NCI-H2029 treated with DMSO at 0.1 percent for 48 hours (cell line): ENCODE measurements at regions not wholly inside any gene's neighbourhood (a gene's known extent, or its start where the extent isn't known, plus 50 kb on each side); places are given as distances from the start of the nearest gene placed in this dataset.

ENCODE experiments used
- DNase-seq: peaks from one replicate; lab custom pipeline; 2025; lab: John Stamatoyannopoulos, UW

DNA sequence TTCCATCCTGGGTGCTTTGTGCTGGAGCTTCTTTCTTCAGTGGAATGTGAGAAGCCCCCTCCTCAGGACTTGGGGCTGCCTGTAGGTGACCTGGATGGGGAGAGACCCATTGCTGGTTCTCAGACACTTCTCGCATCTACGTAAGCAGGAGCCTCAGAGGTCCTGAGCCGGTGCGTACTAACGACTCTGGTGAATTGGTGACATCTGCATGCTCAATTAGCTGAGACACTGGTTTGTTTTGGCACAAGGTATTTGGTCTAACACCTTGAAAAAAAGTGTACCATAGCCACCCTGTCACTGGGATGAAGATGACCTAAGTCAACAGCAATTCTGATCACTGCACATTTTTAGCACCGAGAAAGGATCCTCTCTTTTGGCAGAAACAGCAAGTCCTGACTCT is 57.7 kb downstream of the LRRC30 start:
- no peak for DNase-seq

DNA sequence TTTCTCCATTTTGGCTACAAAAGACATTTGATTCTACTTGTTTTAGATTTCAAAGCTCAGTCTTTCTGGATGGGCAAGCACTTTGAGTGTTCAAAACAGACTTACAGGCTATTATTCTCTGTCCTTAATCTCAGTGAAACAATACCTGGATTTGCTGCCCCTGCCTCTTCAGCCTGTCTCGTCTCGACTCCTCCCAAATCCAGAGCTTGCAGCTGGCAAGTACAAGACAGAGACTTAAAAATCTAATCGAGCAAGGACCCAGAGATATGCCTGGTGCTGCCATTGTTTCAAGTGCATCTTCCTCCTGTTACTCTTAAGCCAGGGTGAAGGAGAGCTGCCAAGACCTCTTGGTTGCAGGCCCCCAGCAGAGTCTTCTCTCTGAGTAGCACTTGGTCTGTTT is 59.2 kb downstream of the LRRC30 start:
- DNase-seq = no peak

DNA sequence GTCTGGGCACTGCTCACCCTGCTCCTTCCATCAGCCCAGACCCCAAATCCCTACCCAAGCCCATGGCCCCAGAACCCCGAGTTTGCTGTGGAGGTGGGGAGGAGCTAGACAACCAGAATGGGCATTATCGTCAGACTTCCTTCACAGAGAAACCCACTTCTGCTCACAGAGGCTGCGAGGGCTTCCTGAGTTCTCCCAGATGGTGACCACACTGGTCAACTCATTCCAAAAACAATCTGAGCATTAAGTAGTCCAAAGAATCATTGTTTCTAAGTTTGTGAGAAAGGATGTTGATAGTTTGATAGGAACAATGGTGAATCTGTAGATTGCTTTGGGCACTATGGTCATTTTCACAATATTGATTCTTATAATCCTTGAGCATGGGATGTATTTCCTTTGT is 60.2 kb downstream of the LRRC30 start:
- no peak for DNase-seq

DNA sequence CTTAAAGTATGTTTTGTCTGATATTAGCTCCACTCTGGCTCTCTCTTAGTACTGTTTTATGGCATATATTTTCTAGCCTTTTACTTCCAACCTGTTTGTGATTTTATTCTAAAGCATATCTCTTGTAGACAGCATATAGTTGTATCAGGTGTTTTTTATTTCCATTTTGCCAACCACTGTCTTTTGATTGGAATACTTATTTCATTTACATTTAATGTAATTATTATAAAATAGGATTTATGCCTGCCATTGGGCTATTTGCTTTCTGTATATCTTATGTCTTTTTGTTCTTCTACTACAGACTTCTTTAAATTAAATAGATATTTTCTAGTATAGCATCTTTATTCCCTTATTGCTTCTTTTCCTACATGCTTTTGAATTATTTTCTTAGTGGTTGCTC is 67.3 kb downstream of the LRRC30 start:
- no peak for DNase-seq

DNA sequence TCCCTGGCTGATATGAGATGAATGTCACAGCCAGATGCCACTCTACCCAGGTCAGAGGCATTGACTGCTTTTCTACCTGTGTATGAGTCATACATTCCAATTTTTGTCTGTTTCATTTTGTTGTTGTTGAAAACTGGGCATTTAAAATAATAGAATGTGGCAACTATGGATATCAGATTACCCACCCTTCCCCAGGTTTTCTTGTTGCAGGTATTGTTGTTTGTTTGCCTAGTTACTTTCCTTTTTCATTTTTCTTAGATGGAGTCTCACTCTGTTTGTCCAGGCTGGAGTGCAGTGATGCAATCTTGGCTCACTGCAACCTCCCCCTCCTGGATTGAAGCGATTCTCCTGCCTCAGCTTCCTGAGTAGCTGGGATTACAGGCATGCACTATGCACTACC is 70.2 kb downstream of the LRRC30 start:
- DNase-seq = peak; percentile 9

DNA sequence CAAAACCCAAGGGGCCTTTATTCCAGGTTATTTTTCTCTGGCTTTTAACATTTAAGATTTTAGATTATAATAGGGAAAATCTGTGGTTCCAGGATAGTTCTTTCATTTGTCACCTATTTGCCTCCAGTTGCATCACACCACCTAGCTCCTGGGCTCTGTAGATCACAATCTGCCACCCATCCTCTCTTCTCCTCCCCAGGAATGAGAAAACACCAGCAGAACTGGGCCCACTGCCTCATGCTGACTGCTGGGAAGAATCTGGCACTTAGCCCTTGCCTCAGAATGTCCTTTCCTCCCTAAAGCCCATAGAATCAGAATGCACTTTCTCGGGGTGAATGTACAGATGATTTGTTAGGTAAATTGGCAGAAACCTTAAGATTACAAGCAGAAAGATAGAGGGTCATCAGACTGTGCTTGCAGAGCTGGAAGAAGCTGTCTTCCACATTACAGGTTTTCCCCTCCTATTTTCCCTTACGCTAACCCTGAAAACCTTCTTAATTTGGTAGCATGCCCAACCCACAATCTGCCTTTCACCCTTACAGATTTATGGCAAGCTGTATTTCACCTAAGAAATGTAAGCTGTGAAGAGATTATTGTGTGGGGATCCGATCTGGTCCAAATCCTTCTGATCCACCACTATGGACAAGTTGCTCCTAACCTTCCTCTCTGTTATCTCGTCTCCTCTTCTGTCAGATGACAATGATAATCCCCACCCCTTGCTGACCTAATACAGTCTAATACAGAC is 72.6 kb downstream of the LRRC30 start:
- no peak for DNase-seq

DNA sequence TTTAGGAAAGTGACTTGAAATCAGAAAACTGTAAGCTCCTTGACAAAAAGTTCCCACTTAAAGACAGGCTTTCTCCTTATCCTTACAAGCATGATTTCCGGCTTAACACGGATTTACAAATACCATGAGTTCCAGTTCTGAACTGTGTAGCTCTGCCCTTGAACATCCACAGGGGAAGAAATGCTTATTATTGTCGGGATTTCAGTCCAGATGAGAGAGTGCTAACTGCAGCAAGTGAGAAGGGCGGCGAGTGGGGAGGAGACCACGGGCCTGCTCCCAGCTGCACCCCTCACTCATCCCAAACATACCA is 73.1 kb downstream of the LRRC30 start:
- no peak for DNase-seq

DNA sequence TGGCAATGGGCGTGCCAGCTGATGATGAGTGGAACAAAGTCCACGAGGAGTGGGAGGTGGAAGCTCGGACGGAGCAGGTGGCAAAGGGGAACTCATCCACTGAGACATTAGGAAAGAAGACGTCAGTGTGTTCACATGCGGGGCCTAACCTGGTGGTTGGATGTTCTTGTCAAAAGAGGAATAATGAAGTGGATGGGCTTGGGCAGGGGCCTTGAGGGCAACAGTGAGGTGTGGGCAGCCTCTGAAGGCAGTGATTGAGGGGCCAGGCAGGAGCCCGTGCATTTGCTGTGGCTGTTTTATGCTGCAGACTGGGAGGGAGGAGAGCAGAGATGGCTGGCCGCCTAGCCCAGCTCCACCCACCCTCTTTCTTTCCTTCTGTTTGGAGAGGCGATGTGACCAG is 74.5 kb downstream of the LRRC30 start:
- no peak for DNase-seq

DNA sequence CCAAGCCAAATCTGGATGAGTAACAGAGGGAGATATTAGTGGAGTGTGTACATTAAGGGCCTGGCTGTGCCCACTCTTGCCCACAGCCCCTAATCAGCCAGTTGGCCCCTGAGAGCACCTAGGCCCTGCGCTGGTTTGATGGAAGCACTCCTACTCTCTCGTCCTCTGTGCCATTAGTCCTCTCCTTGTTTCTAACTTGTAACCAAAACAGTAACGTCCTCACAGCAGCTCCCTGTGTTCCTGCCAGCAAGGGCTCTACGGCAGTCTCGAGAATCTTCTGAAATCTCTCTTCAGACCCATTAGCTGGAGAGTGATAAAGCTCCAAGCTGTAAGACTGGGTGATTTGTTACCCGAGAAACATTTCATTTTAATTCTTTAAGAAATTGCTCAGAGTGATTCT is 76.1 kb downstream of the LRRC30 start:
- no peak for DNase-seq

DNA sequence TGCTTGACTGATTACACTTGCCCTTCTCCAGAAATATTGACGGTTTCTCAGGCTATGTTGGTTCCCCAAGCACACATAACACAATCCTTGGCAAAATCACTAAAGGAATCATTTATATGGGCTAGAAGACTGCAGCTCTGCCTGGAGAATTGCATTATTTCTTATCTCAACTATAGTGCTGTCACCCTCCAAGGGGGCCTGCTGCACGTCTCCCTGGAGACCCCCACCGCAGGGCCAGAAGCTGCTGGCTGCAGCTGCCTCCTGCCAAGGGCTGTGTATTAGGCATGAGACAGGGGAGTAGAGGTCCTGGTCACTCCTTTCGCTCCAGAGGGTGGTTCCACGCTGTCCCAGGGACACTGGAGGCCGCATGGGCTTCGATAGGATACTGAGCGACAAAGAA is 76.6 kb downstream of the LRRC30 start:
- DNase-seq = no peak

DNA sequence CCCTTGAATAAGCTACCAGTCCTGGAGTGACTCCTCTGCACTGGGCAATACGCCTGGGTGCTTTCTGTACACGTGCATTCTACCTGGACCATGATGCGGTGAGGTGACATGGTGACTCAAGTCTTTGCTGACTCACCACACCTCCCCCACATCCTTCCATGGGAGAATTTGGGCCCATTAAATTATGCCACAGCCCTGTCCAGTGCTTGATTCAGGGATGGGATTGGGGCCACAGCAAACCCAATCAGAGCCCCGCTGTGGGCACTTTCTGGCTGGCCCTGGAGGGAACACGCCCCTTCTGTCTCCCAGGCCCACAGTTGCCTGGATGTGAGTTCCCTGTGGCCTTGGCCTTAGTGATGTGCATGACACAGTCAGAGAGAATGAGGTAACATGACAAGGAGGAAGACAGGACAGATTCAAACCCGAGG is 86.9 kb downstream of the LRRC30 start:
- no peak for DNase-seq

DNA sequence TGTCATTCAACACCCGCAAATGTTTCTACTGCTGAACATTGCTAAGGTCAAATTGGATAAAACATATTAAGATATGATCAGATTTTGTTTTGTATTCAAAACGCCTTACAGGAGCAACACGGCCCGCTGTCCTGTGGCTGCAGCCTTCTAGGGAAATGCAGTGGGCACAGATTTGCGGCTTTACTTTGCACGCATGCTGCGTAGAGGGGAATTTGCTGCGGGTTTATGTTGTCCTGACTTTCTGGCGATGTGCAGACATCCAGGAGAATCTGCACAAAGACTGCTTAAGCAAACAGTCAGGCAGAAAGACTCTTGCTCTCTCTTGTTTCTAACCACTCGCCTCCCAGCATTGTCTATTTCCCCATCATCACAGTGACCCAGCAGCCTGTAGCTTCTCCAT is 88.3 kb downstream of the LRRC30 start:
- no peak for DNase-seq

DNA sequence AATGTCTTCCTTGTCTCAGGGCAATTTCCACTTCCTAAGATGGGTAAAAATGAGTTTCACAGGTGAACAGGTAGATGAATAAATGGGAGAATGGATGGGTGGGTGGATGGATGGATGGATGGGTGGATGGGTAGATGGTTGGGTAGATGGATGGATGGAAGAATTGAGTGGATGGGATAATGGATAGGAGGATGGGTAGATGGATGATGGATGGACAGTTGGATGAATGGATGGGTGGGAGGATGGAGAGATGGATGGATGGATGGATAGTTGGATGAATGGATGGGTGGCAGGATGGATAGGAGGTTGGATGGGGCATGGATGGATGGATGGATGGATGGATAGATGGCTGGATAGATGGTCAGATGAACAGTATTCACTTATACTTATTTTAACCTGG is 90.9 kb downstream of the LRRC30 start:
- no peak for DNase-seq

DNA sequence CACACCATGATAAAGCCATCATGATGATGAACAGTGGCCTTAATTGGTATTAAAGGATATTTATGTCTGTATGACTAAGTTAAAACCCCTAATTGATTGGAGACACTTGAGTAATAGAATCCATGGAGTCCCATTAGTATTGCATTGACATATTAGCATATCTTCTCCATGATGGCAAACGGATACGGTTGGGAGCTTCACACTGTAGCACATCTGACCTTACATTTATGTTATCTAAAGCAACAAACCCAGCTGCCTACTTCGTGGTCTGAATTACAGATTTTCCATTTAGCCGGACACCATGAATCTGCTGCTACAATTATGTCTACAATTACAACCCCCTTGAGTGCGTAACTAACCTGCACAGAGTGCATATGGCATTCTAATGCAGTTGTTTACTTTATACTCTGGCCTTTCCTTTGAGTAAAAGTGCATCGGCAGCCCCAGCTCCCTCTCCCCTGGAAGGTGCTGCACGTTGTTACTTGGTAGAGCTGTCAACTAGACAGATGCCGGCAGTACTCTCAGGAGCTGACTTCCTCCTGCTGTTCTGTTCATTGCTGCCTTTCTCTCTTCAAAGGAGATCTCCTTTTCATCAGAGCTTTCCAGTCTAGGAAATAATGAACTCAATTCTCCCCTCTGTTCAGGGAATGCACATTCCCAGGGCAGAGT is 92.1 kb downstream of the LRRC30 start:
- no peak for DNase-seq

DNA sequence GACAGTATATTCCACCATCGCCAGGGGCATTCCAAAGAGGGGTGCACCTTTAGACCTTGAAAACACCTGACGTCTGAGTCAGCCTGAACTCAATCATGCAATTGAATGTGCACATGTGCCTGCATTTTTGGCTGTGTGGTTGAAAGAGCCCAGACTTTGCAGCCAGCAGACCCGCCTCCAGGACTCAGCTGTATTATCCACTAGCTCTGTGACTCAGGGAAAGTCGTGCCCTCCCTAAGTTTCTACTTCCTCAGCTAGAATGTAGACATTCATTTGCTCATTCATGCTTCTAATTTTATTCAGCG is 94.2 kb downstream of the LRRC30 start:
- no peak for DNase-seq

DNA sequence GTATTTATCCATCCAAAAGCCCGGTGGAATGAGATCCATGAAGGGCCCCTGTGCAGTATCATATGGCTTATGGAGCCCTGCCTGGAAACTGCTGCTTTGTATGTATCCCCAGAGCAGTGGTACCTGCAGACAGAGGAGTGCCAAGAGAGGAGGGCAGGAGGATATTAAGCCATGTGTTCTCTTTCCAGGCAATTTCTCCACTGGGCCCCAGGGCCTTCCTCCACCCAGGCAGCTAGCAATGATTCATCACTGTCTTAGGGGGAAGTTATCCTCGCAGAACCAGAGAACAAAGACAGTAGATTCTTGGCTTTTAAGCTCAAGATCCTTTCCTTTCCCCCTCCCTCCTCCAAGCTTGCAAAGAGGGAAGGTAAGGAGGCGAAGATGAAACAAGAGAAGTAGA is 98.1 kb downstream of the LRRC30 start:
- DNase-seq = no peak

DNA sequence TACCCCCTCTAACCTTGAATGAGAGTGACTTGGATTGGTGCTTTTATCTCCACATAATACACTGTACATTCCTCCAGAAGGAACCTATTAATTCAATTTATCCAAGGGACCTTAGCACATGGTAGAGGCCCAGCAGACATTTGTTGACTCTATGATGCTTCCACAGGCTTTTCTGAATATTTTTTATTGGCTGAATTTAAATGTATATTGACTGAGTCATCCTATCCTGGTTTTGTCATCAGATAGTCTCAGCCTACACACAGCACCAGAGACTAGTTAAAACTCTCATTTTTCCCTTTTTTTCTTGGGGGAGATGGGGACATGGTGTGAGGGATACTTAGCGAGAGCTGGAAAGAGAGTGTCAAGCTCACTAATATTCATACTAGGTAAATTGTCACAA is 101.6 kb downstream of the LRRC30 start:
- no peak for DNase-seq

DNA sequence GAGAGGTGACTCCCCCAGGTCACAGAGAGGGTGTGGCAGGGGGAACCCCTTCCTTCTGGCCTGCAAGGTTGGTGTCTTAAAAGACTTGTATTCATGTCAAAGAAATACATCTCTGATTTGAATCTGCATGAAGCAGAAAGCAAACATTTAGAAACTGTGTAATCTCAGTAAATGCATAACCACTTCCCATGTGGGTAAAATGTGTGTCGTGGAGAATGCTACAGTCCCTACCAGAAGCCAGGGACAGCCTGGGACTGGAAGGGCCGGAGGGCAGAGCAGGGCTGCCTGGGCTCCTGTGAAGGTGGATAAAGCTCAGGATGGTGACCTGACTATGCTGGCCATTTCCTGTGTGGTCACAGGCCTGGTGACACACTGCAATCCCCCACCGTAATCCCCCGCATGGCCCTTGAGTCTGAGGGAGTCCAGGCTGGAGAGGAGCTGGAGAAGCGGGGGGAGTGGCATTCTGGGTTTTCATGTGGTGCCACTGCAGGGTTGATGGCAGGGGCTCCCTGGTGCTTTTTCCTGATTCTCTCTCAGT is 102.2 kb downstream of the LRRC30 start:
- no peak for DNase-seq

DNA sequence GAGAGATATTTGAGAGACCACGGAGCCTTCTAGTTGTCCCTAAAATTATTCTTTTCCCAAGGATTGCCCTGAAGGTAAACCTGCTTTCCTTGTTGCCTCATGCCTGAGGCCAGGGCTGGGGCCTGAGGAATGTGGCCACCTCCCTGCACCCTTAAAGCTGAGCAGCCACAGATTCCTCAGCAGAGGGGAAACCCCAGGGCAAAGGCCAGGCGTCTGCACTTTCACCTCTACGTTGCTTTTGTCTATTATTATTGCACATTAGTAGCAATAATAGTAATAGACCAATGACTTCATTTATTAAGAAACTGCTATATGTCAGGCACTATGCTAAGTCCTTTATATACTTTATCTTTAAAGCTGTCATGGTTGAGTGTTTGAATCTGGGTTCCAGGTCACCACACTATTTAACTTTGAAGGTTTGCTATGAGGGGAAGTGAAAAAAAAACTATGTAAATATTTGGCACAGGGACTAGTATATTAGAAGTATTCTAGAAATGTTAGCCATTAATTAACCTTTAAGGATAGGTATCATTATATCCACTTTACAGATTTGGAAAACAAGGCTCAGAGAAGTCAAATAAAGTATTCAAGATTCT is 104.2 kb downstream of the LRRC30 start:
- DNase-seq = no peak

DNA sequence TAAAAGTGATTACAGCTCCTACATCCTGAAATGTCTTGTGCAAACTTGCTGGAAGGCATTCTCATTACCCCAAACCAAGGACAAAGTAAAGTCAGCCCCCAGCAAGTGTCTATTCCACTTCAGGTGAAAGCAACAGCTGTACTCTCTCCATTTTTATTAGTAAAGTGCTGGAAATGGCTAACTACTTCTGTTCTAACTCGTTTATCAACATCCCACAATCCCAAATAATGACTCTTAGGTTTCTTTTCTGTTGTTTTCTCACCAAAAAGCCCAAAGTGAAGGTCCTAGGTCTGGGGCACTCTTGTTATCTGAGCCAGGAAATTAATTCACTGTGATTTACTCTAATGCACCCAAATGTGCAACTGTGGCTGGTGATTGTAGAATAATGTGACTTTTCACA is 105.7 kb downstream of the LRRC30 start:
- DNase-seq = no peak

DNA sequence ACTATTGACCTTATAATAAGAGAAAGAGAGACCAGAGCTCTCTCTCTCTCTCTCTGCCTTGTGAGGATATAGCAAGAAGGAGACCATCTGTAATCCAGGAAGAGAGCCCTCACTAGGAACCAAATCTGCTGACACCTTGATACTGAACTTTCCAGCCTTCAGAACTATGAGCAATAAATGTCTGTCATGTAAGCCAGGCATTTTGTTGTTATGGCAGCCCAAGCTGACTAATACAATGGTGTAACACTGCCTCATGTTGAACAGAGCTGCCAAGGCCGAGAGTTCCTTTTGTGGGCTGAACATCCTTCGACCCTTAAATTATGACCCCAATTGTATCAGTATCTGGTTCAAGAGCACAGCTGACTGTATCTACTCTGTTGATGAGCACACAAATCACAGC is 108.0 kb downstream of the LRRC30 start:
- DNase-seq = no peak

DNA sequence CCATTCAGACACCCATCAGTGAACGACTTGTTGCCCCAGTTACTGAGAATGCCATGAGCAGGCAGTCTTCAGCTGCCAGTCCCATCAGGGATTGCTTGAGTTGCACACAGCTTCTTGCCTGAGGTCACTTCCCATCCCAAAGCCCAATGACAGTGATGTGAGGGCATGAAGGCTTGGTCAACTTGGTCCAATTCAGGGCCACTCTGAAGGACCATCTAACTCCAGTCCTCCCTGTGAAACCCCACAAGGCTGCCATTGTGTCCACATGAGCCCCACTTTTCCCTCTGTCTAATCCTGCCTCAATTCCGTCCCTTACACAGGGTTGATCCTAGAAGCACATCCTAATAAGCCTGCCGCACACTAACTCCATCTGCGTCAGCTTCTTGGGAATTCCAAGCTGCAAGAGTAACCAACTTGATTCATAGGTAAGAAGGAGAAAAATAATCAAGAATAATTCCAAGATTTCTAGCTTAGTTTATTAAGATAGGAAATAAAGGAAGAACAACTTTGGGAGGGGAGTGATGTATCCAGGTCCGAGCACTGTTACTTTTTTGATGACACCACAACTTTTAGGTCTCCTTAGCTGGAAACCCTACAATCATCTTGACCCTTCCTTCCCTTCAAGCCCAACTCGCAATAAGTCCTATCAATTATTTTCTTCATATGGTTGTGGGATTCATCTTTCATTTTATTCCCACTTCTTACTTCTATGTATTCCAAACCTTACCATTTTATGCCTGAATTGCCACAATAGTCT is 110.9 kb downstream of the LRRC30 start:
- no peak for DNase-seq
